IMR-90 (cell line): ENCODE measurements at regions not wholly inside any gene's neighbourhood (a gene's known extent, or its start where the extent isn't known, plus 50 kb on each side); places are given as distances from the start of the nearest gene placed in this dataset.

Experiments used
- ATAC-seq: fragments of 200-7000 bp; cut with Tn5 transposase; 2 replicates; pipeline ENCODE4 v1.9.1; 2020; ENCODE audit warnings: low read depth, mild to moderate bottlenecking, moderate library complexity
- BruUV-seq: library from RNA; stranded (reverse); fragments of 400-500 nt; replicated peaks from 2 replicates; lab custom pipeline; 2021; lab: Mats Ljungman, UMichigan
- CTCF ChIA-PET: fragments of 300-600 bp; formaldehyde crosslinking; extraction: SDS; loops from one replicate; lab custom pipeline; 2021; ENCODE audit warnings: antibody characterized with exemption; lab: Yijun Ruan, JAX
- POLR2A ChIA-PET: fragments of 300-600 bp; sonication (Branson Sonifier 250); formaldehyde crosslinking; loops from one replicate; lab custom pipeline; 2022; ENCODE audit warnings: antibody characterized with exemption; ENCODE audit not compliant: unreplicated experiment; lab: Charles Lee
- DNase-seq: peaks from one replicate; pipeline ENCODE4 v3.0.0; 2013
- H2AFZ ChIP-seq: replicated peaks from 2 replicates; pipeline ENCODE3; 2013; ENCODE audit warnings: low read length, mild to moderate bottlenecking; ENCODE audit not compliant: poor library complexity
- H2AK5ac ChIP-seq: 2 replicates; pipeline ENCODE4 v1.6.1; 2013; ENCODE audit warnings: low read depth, low read length, inconsistent platforms
- H2AK9ac ChIP-seq: replicated peaks from 2 replicates; pipeline ENCODE3; 2013; ENCODE audit warnings: mild to moderate bottlenecking, low read depth, low read length, moderate library complexity; ENCODE audit not compliant: poor library complexity
- H2BK120ac ChIP-seq: 2 replicates; pipeline ENCODE4 v1.6.1; 2013; ENCODE audit warnings: low read depth, low read length, inconsistent platforms
- H2BK15ac ChIP-seq: 3 replicates; pipeline ENCODE4 v1.6.1; 2013; ENCODE audit warnings: low read depth, low read length, inconsistent platforms
- H2BK20ac ChIP-seq: 2 replicates; pipeline ENCODE4 v1.6.1; 2013; ENCODE audit warnings: low read depth, mild to moderate bottlenecking, inconsistent platforms, low read length, moderate library complexity
- H2BK5ac ChIP-seq: 2 replicates; pipeline ENCODE4 v1.6.1; 2013; ENCODE audit warnings: mild to moderate bottlenecking, low read depth, low read length, inconsistent platforms; ENCODE audit not compliant: poor library complexity, severe bottlenecking
- H3K14ac ChIP-seq: replicated peaks from 2 replicates; pipeline ENCODE4 v1.6.1; 2013; ENCODE audit warnings: low read depth, low read length, inconsistent platforms
- H3K18ac ChIP-seq: 2 replicates; pipeline ENCODE4 v1.6.1; 2013; ENCODE audit warnings: low read depth, low read length, control low read depth
- H3K23ac ChIP-seq: 2 replicates; pipeline ENCODE4 v1.6.1; 2013; ENCODE audit warnings: low read depth, low read length, inconsistent platforms
- H3K27ac ChIP-seq: 2 replicates; pipeline ENCODE4 v1.5.1; 2013; ENCODE audit warnings: mild to moderate bottlenecking, control low read depth, low read length; ENCODE audit not compliant: insufficient read depth
- H3K27me3 ChIP-seq: 2 replicates; pipeline ENCODE4 v1.6.1; 2013; ENCODE audit warnings: low read length; ENCODE audit not compliant: control insufficient read depth, insufficient read depth
- H3K36me3 ChIP-seq: 2 replicates; pipeline ENCODE4 v1.6.1; 2013; ENCODE audit warnings: low read length, mixed read lengths; ENCODE audit not compliant: control insufficient read depth, insufficient read depth
- H3K4ac ChIP-seq: 2 replicates; pipeline ENCODE4 v1.6.1; 2013; ENCODE audit warnings: low read depth, low read length, inconsistent platforms
- H3K4me1 ChIP-seq: 2 replicates; pipeline ENCODE4 v1.6.1; 2013; ENCODE audit warnings: low read length, mixed read lengths; ENCODE audit not compliant: control insufficient read depth, insufficient read depth
- H3K4me2 ChIP-seq: 2 replicates; pipeline ENCODE4 v1.6.1; 2013; ENCODE audit warnings: low read depth, mild to moderate bottlenecking, control low read depth, low read length, moderate library complexity
- H3K4me3 ChIP-seq: 2 replicates; pipeline ENCODE4 v1.5.1; 2013; ENCODE audit warnings: low read depth, mild to moderate bottlenecking, control low read depth, low read length, moderate library complexity; ENCODE audit not compliant: insufficient read depth
- H3K56ac ChIP-seq: 2 replicates; pipeline ENCODE4 v1.6.1; 2013; ENCODE audit warnings: low read length, inconsistent platforms; ENCODE audit not compliant: insufficient read depth; ENCODE audit errors: extremely low read depth
- H3K79me1 ChIP-seq, 2 experiments: 2 replicates each; pipeline ENCODE4 v1.6.1; 2013; ENCODE audit warnings: low read length in 2 of 2, inconsistent platforms in 1 of 2, low read depth in 1 of 2
- H3K9ac ChIP-seq: 2 replicates; pipeline ENCODE4 v1.6.1; 2013; ENCODE audit warnings: low read depth, low read length, control low read depth
- H3K9me1 ChIP-seq: 2 replicates; pipeline ENCODE4 v1.6.1; 2013; ENCODE audit warnings: low read length, inconsistent platforms; ENCODE audit not compliant: insufficient read depth
- H3K9me3 ChIP-seq: 2 replicates; pipeline ENCODE4 v1.6.1; 2013; ENCODE audit warnings: low read length; ENCODE audit not compliant: control insufficient read depth, insufficient read depth
- H4K20me1 ChIP-seq: 2 replicates; pipeline ENCODE4 v1.6.1; 2013; ENCODE audit warnings: low read length, inconsistent platforms; ENCODE audit not compliant: insufficient read depth
- H4K5ac ChIP-seq: 2 replicates; pipeline ENCODE4 v1.6.1; 2013; ENCODE audit warnings: mild to moderate bottlenecking, low read depth, low read length, control low read depth
- H4K8ac ChIP-seq, 2 experiments: 2 replicates each; pipeline ENCODE4 v1.6.1; 2013; ENCODE audit warnings: low read depth in 2 of 2, low read length in 2 of 2, control low read depth in 1 of 2, inconsistent platforms in 1 of 2
- H4K91ac ChIP-seq: 2 replicates; pipeline ENCODE4 v1.6.1; 2013; ENCODE audit warnings: low read depth, low read length, inconsistent platforms; ENCODE audit not compliant: insufficient read depth
- CHD1 ChIP-seq: IDR thresholded peaks from 2 replicates; pipeline ENCODE4 v1.6.1; 2012; ENCODE audit warnings: low read depth, low read length, improper control_type of control experiment
- CTCF ChIP-seq: conservative IDR thresholded peaks from 2 replicates; pipeline ENCODE4 v1.5.1; 2012; ENCODE audit warnings: mild to moderate bottlenecking, low read depth, low read length, improper control_type of control experiment
- FOS ChIP-seq: fragments of 150-350 bp; IDR thresholded peaks from 2 replicates; pipeline ENCODE4 v1.6.1; 2016; ENCODE audit warnings: low read depth, low read length
- MAZ ChIP-seq: IDR thresholded peaks from 2 replicates; pipeline ENCODE4 v1.6.1; 2012; ENCODE audit warnings: low read depth, mild to moderate bottlenecking, low read length, improper control_type of control experiment, moderate library complexity, borderline replicate concordance
- MXI1 ChIP-seq: IDR thresholded peaks from 2 replicates; pipeline ENCODE4 v1.6.1; 2012; ENCODE audit warnings: low read depth, mild to moderate bottlenecking, low read length, moderate library complexity, borderline replicate concordance
- NFE2L2 ChIP-seq: fragments of 150-350 bp; IDR thresholded peaks from 2 replicates; pipeline ENCODE4 v1.6.1; 2016; ENCODE audit warnings: low read depth, mild to moderate bottlenecking, low read length
- POLR2A ChIP-seq: IDR thresholded peaks from 2 replicates; pipeline ENCODE4 v1.6.1; 2012; ENCODE audit warnings: mild to moderate bottlenecking, low read depth, low read length
- RAD21 ChIP-seq: IDR thresholded peaks from 2 replicates; pipeline ENCODE4 v1.6.1; 2012; ENCODE audit warnings: low read length, improper control_type of control experiment
- RCOR1 ChIP-seq: IDR thresholded peaks from 2 replicates; pipeline ENCODE4 v1.6.1; 2012; ENCODE audit warnings: mild to moderate bottlenecking, low read length, improper control_type of control experiment; ENCODE audit not compliant: insufficient replicate concordance
- RFX5 ChIP-seq: IDR thresholded peaks from 2 replicates; pipeline ENCODE4 v1.8.0; 2012; ENCODE audit warnings: low read depth, mild to moderate bottlenecking, low read length, moderate library complexity
- WGBS, 2 experiments: methylation state at CpG; one replicate each; pipeline versions ENCODE4 v1.1.5 to v1.1.7; 2013; ENCODE audit warnings: missing lambda C conversion rate in 2 of 2; ENCODE audit not compliant: insufficient read length in 1 of 2; ENCODE audit errors: extremely low coverage in 2 of 2; 5-methylcytosine and 5-hydroxymethylcytosine counted together
- dilution Hi-C: fragments of 300-500 bp; cut with HindIII; formaldehyde crosslinking; loops from one replicate; pipeline ENCODE4 v1.14.3; 2018; ENCODE audit warnings: low sequenced_read_pairs; ENCODE audit not compliant: unreplicated experiment
- in situ Hi-C: fragments of 300-500 bp; cut with MboI; formaldehyde crosslinking; loops from 3 replicates; pipeline ENCODE4 v1.14.3; 2019; ENCODE audit warnings: low sequenced_read_pairs, inconsistent platforms, mixed read lengths
- intact Hi-C: fragments of 100-400 bp; cut with micrococcal nuclease; formaldehyde crosslinking; loops from 2 replicates; pipeline ENCODE4 v1.10.0; 2022

- H2BK120ac ChIP-seq: peak overlapping the region; percentile 28
- intact Hi-C loops: loop anchor here (10.0 kb wide), 1 partner anchor 441 kb away; the partner anchor contains the start of gene NCKAP1
- dilution Hi-C loops: no loop called here
- H3K27me3 ChIP-seq: no peaks in the 10 kb centered on the region
- peak overlapping the region; percentile 63 for H2BK5ac ChIP-seq
- H3K4me1 ChIP-seq: peaks cover 7% of the 10 kb centered on the region; the same call in 1 of the 2 replicates
- H3K14ac ChIP-seq: no peak overlapping the region
- H2BK15ac ChIP-seq: no peak overlapping the region
- H3K4me3 ChIP-seq: no peak overlapping the region
- TF ChIP-seq MAZ (no peak), MXI1 (no peak), FOS (no peak), CTCF (no peak), RFX5 (no peak), POLR2A (no peak), NFE2L2 (no peak), CHD1 (no peak), RCOR1 (no peak), RAD21 (no peak)
- H3K9ac ChIP-seq: no peak overlapping the region
- ChIA-PET CTCF (no interaction called here), POLR2A (no interaction called here)
- H3K4ac ChIP-seq: no peak overlapping the region; the same call in 1 of the 2 replicates
- ATAC-seq: peak; percentile 66
- H2AK5ac ChIP-seq: no peak overlapping the region
- WGBS, 2 experiments: no CpG with 5 or more reads among the region's 1 CpG
- H3K23ac ChIP-seq: no peak overlapping the region
- peak; percentile 58 for DNase-seq
- no peak overlapping the region for H2AFZ ChIP-seq
- no peak overlapping the region for H4K5ac ChIP-seq
- in situ Hi-C loops: no loop called here
- H3K79me1 ChIP-seq: no peaks in the 10 kb centered on the region
- H3K27ac ChIP-seq: no peak overlapping the region
- H3K9me3 ChIP-seq: no peaks in the 10 kb centered on the region
- H3K36me3 ChIP-seq: no peaks in the 10 kb centered on the region
- no peak overlapping the region for H3K56ac ChIP-seq
- H2BK20ac ChIP-seq: peak overlapping the region; percentile 57
- H4K91ac ChIP-seq: no peak overlapping the region
- H3K4me2 ChIP-seq: no peak overlapping the region
- peak overlapping the region in 1 of 2 experiments; percentile 11; a peak in 1 of 4 replicates for H4K8ac ChIP-seq
- H3K18ac ChIP-seq: no peak overlapping the region
- H2AK9ac ChIP-seq: no peak overlapping the region
- no peaks in the 10 kb centered on the region for H3K9me1 ChIP-seq
- H4K20me1 ChIP-seq: no peaks in the 10 kb centered on the region
- BruUV-seq: no TSS peak
Observed at GRCh38 chr2:182594286-182594685, 121.8 kb upstream of the DNAJC10 start.
